Hematopoietic multipotent progenitor cell treated with erythropoietin and hydrocortisone succinate and interleukin-3 and kit ligand, for 8 days (in vitro differentiated cells): ENCODE measurements at regions not wholly inside any gene's neighbourhood (a gene's known extent, or its start where the extent isn't known, plus 50 kb on each side); places are given as distances from the start of the nearest gene placed in this dataset.
"Not testable (repeated sequence)": the region's sequence is repeated elsewhere in the genome, so short reads cannot be mapped to it uniquely, and the experiment has no call there.

Source experiments
- DNase-seq: peaks from one replicate; pipeline ENCODE4 v3.0.0-alpha.2; 2015

GRCh38 chr3:4158329-4158728 lies 144.8 kb upstream of the SETMAR start:
- DNase-seq: no peak

- DNase-seq: no peak
Observed at GRCh38 chr3:4162096-4162495, 141.1 kb upstream of the SETMAR start.

GRCh38 chr3:4163011-4163410 lies 140.2 kb upstream of the SETMAR start:
- DNase-seq: no peak

- no peak for DNase-seq
Observed at GRCh38 chr3:4166540-4166939, 136.6 kb upstream of the SETMAR start.

- not testable (repeated sequence) for DNase-seq
Observed at GRCh38 chr3:4167230-4167629, 135.9 kb upstream of the SETMAR start.

GRCh38 chr3:4174791-4175190 lies 128.4 kb upstream of the SETMAR start:
- no peak for DNase-seq

- DNase-seq: no peak
Observed at GRCh38 chr3:4191971-4192370, 111.2 kb upstream of the SETMAR start.

GRCh38 chr3:4195006-4195405 lies 108.2 kb upstream of the SETMAR start:
- DNase-seq: no peak

GRCh38 chr3:4196506-4197147 lies 106.5 kb upstream of the SETMAR start:
- DNase-seq: no peak

GRCh38 chr3:4197670-4198069 lies 105.5 kb upstream of the SETMAR start:
- no peak for DNase-seq

GRCh38 chr3:4198491-4198890 lies 104.7 kb upstream of the SETMAR start:
- DNase-seq: no peak

GRCh38 chr3:4204776-4205175 lies 98.4 kb upstream of the SETMAR start:
- DNase-seq: not testable (repeated sequence)

GRCh38 chr3:4207672-4208071 lies 95.5 kb upstream of the SETMAR start:
- DNase-seq: no peak

- DNase-seq: no peak
Observed at GRCh38 chr3:4208556-4208955, 94.6 kb upstream of the SETMAR start.

GRCh38 chr3:4211610-4212009 lies 91.6 kb upstream of the SETMAR start:
- no peak for DNase-seq

- DNase-seq: not testable (repeated sequence)
Observed at GRCh38 chr3:4213420-4213819, 89.7 kb upstream of the SETMAR start.

- not testable (repeated sequence) for DNase-seq
Observed at GRCh38 chr3:4216974-4217373, 86.2 kb upstream of the SETMAR start.

GRCh38 chr3:4218456-4219226 lies 84.5 kb upstream of the SETMAR start:
- no peak for DNase-seq

- no peak for DNase-seq
Observed at GRCh38 chr3:4219227-4219568, 84.0 kb upstream of the SETMAR start.

GRCh38 chr3:4220065-4220464 lies 83.1 kb upstream of the SETMAR start:
- DNase-seq: no peak

GRCh38 chr3:4222574-4223175 lies 80.5 kb upstream of the SETMAR start:
- no peak for DNase-seq

- no peak for DNase-seq
Observed at GRCh38 chr3:4223777-4224176, 79.4 kb upstream of the SETMAR start.

- DNase-seq: peak; percentile 19
Observed at GRCh38 chr3:4224331-4224730, 78.8 kb upstream of the SETMAR start.

GRCh38 chr3:4225005-4225471 lies 78.1 kb upstream of the SETMAR start:
- peak; percentile 93 for DNase-seq
